Activated CD8-positive, alpha-beta memory T cell treated with anti-CD3 and anti-CD28 coated beads, Interleukin-2, amount 50 U/mL, for 4 hours (primary cell): ENCODE measurements at regions not wholly inside any gene's neighbourhood (a gene's known extent, or its start where the extent isn't known, plus 50 kb on each side); places are given as distances from the start of the nearest gene placed in this dataset.
"Not testable (repeated sequence)": the region's sequence is repeated elsewhere in the genome, so short reads cannot be mapped to it uniquely, and the experiment has no call there.

Source experiments
- DNase-seq: peaks from one replicate; pipeline ENCODE4 v3.0.0-alpha.2; 2020

DNA sequence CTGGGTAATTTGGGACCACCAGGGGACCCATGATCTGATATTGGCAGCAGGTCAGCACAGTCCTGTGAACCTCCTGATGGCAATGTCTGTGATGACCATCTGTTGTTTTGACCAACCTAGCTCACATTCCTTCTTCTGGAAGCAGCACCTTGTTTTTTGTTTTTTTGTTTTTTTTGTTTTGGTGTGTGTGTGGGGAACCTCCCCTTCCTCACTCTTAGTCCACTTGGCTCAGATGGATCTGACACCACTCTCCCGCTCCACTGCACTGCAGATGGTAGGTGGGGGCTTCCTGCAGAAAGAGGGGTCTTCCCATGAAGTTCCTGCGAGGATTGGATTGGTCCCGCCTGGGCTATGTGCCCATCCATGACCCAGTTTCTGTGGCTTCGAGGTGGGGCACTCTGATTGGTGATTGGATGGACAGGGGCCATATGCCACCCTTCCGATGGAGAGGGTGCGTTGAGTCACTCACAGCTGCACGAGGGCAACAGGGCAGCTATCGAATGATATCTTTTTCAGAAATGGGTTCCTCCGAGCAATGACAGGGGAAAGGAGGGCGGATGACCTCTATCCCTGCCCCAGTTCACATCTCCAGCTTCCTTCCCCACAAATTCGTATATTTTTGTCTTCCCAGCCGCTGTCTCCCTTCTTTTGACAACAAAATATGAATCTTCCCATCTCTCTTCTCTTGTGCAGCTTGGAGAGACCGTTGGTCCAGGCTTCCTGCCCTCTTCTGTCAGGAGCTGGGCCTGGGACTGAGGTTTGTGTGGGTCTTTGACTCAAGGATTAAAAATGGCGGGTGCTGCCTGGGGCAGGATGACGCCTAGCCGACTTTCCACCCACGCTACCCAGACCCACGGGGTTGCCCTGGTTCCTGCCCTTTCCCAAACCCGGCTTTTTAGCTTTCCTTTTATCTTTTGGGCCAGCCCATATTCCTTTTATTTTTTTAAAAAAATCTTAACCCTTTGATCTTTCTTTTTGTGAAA lies 132.1 kb upstream of the KCNG1 start:
- no peak for DNase-seq

GRCh38 chr20:51153867-51154707 lies 131.2 kb upstream of the KCNG1 start:
- DNase-seq = no peak

GRCh38 chr20:51148941-51149340 lies 126.0 kb upstream of the KCNG1 start:
- DNase-seq = no peak

GRCh38 chr20:51144476-51144875 lies 121.6 kb upstream of the KCNG1 start:
- no peak for DNase-seq

- no peak for DNase-seq
These were observed 120.7 kb upstream of the KCNG1 start for GRCh38 chr20:51143652-51144051.

DNA sequence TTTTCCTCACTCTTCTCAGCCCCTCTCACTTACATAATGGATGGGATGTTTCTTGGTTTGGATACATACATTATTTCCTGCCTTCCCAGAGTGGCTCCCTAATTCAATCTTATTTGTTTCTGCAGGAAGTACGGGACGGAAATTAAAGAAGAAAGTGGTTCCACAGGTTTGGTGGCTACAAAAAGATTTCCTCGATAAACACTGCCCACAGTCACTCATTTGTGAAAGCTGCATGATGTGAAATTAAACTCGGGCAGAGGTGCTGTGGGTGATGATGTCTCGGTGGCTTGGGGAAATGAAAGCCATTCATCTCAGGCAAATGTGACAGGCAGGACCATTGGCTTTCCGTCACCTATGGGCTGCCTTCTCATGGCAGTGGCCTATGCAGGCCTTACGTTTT lies 119.5 kb upstream of the KCNG1 start:
- DNase-seq = no peak

GRCh38 chr20:51140671-51141070 lies 117.8 kb upstream of the KCNG1 start:
- no peak for DNase-seq

DNA sequence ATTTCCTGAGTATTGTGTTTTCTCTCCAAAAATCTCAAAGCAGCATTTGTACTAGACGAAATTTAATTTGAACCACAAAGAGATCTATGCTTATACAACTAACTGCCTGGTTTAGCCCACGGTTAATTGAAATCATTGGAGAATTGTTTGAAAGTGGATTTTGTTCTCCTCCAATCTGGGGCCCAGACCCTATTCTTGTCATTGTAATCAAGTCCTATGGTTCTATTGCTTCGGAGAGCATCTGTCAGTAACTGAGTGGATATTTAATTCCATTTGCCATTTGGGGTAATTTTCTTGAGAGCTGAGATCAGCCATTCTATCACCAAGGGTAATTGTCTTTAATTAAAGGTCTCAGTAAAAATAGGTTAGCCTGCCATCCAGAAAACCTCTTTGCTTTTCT lies 117.0 kb upstream of the KCNG1 start:
- DNase-seq = no peak

GRCh38 chr20:51138576-51138975 lies 115.7 kb upstream of the KCNG1 start:
- no peak for DNase-seq

- DNase-seq = no peak
These were observed 114.6 kb upstream of the KCNG1 start for GRCh38 chr20:51137461-51137860.

DNA sequence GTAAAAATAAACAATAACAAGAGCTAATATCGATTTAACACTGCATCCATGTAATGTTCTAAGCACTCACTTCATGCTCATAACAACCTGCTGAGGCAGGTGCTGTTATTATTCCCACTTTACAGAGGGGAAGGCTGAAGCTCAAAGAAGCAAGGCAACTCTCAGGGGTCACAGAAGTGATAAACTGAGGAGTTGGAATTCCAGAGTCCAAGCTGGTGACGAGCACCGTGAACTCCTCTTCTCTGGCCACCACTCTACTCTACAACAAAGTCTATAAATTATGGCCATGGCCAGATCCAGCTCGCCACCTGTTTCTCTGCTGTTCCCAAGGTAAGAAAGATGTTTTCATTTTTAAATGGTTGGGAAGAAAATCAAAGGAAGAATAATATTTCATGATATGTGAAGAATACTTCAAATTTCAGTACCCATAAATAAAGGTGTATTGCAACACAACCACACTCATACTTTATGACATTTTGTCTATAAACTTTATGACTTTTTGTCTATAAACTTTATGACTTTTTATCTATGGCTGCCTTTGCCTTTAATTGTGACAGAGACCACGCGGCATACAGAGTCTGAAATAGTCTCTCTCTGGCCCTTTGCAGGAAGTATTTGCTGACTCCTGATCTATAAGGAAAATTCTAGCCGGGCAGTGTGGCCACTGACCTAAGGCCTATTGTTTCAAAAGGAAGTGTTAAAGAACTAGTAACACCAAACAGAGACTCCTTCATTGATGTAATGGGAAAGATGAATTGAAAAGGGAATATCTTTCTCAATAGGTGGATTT lies 113.2 kb upstream of the KCNG1 start:
- no peak for DNase-seq

GRCh38 chr20:51134405-51134804 lies 111.5 kb upstream of the KCNG1 start:
- no peak for DNase-seq

- DNase-seq = no peak
These were observed 109.4 kb upstream of the KCNG1 start for GRCh38 chr20:51132279-51132678.

- DNase-seq = no peak
These were observed 108.9 kb upstream of the KCNG1 start for GRCh38 chr20:51131811-51132210.

DNA sequence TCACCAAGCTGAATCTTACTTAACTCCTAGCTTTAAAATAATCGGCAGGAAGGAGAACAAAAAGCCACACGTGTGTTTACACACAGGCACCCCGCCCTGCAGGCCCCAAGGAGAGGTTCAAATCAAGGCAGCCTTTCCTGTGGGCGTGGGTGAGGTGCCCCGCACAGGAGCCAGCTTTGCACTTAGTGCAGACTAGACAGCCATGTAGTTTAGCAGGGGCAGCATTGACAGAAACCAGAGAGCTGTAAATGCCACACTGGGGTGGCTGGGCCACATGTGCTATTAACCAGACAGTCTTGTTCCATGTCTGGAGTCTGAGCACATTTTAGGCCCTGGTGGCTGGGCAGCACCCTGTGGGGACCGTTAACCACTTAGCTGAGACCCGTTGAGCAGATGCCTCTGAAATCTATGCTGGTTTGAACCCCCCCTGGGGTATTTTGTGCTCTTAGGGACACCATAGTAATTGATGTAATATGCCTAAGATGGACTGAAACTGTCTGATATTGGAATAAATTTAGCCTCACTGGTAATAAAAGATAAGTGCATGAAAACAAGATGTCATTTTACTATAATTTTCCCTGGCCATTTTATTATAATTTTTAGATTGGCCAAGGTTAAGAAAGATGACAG lies 106.4 kb upstream of the KCNG1 start:
- no peak for DNase-seq

GRCh38 chr20:51128198-51128597 lies 105.3 kb upstream of the KCNG1 start:
- no peak for DNase-seq

DNA sequence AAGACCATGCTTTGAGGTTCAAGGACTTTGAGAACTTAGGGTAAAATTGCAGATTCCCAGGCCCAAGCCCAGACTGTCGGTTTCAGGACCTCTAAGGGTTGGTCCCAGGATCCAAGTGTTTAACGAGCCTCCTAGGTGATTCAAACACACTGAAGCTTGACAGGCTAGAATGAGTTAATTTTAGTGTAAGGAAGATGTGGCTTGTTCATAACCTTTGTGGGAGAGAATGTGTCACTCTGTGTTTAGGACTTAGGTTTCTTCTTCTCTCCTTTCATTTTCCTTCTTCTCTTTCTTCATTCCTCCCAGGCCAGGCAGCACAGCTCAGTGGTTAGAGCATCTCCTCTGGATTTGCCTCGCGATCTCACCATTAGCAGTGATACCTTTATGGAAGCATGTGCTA lies 104.8 kb upstream of the KCNG1 start:
- no peak for DNase-seq

DNA sequence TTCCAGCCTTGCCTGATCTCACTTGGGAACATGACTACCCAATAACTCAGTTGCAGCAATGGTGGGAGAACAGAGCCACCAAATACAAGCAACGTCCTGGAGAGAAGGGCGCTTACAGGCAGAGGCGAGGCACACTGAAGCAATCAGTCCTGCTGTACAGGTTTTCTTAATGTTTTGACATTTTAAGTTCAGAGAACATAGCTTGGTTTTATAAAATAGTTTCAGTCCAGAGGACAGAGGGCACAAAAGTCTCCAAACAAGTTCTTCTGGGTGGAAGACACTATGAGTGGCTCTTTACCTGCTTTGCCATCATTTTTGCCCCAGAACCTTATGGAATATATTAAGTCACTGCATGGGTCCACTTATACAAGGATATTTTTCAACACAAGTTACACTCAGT lies 103.4 kb upstream of the KCNG1 start:
- no peak for DNase-seq

DNA sequence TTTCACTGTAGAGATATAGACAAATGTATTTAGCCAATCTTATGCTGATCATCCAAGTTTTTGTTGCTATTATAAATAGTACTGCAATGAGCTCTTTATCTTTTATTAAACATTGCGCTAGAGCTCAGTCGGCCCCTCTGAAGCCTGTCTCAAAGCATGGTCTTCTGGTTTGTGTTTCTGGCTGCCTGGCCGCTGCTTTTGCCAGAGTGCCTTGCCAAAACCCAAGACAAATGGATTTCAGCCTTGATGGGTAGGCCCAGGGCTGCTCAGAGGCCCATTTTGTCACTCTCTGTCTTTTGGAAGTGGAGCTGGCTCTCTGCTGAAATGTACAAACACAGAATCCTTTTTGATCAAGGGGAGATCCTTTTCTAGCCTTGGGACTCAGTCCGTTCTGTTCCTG lies 102.9 kb upstream of the KCNG1 start:
- DNase-seq = no peak

DNA sequence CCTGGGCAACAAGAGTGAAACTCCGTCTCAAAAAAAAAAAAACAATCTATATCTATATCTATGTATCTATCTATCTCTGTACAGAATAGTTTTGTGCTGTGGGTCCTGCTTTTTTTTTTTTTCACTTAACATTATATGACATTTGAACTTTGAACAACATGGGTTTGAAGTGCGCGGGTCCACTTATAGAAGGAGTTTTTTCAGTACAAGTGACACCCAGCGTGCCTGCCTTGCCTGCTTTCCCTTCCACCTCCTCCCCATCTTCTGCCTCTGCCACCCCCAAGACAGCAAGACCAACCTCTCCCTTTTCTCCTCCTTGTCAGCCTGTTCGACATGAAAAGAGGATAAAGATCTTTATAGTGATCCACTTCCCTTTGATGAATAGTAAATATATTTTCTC lies 102.2 kb upstream of the KCNG1 start:
- DNase-seq = no peak

DNA sequence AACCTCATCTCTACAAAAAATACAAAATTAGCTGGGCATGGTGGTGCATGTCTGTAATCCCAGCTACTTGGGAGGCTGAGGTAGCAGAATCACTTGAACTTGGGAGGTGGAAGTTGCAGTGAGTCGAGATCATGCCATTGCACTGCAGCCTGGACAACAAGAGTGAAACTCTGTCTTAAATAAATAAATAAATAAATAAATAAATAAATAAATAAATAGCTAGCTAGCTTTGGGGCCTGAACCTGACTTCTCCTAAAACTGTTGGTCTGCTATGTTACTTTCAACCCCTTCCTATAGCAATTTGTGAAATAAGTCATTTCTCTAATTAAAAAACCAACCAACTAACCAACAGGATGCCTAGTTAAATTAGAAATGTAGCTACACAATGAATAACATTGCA lies 101.0 kb upstream of the KCNG1 start:
- not testable (repeated sequence) for DNase-seq

- DNase-seq = no peak
These were observed 100.2 kb upstream of the KCNG1 start for GRCh38 chr20:51122931-51123658.
